ENCODE measurements at regions not wholly inside any gene's neighbourhood (a gene's known extent, or its start where the extent isn't known, plus 50 kb on each side); places are given as distances from the start of the nearest gene placed in this dataset.

- TF ChIP-seq CTCF (IDR thresholded peaks at IDR 0.05 in 4 of 5, conservative IDR thresholded peaks at IDR 0.05 in 1 of 5), result no peak
- TF ChIP-seq POLR2A (IDR thresholded peaks at IDR 0.05), result no peak
Observed at GRCh38 chr5:107204413-107204812, 466.3 kb downstream of the EFNA5 start.
